Naive thymus-derived CD4-positive, alpha-beta T cell (primary cell): ENCODE measurements at regions not wholly inside any gene's neighbourhood (a gene's known extent, or its start where the extent isn't known, plus 50 kb on each side); places are given as distances from the start of the nearest gene placed in this dataset.
"Not testable (repeated sequence)": the region's sequence is repeated elsewhere in the genome, so short reads cannot be mapped to it uniquely, and the experiment has no call there.

ENCODE experiments used
- ATAC-seq: fragments of 150-1000 bp; cut with Tn5 transposase; 2 replicates; pipeline ENCODE4 v1.10.0; 2021; ENCODE audit warnings: mild to moderate bottlenecking, moderate library complexity
- CTCF ChIA-PET: fragments of 350-600 bp; sonication (Branson Sonifier 250); formaldehyde crosslinking; loops from one replicate; lab custom pipeline; 2021; ENCODE audit warnings: antibody characterized with exemption; lab: Charles Lee
- POLR2A ChIA-PET: fragments of 350-600 bp; sonication (Branson Sonifier 250); formaldehyde crosslinking; loops from one replicate; lab custom pipeline; 2021; ENCODE audit warnings: antibody characterized with exemption, inconsistent platforms; lab: Charles Lee
- DNase-seq, 9 donors: peaks; one replicate each; pipeline versions ENCODE4 v3.0.0 to v3.0.0-alpha.2; 2020 to 2022; ENCODE audit warnings: mixed read lengths in 1 of 9
- H3K27ac ChIP-seq: one replicate; pipeline ENCODE4 v1.7.0; 2013; ENCODE audit warnings: mild to moderate bottlenecking, low read depth, low read length, moderate library complexity
- H3K27me3 ChIP-seq, 2 donors: one replicate each; pipeline ENCODE4 v1.7.0; 2013; ENCODE audit warnings: low read length in 2 of 2, mild to moderate bottlenecking in 2 of 2, moderate library complexity in 2 of 2; ENCODE audit not compliant: control insufficient read depth in 2 of 2, insufficient read depth in 2 of 2
- H3K36me3 ChIP-seq, 3 experiments: 1 replicate in 2 of 3; 2 replicates in 1 of 3; pipeline ENCODE4 v1.7.0; 2013; ENCODE audit warnings: low read length in 3 of 3, mild to moderate bottlenecking in 3 of 3, moderate library complexity in 1 of 3; ENCODE audit not compliant: insufficient read depth in 3 of 3, control insufficient read depth in 2 of 3
- H3K4me1 ChIP-seq, 2 donors: one replicate each; pipeline ENCODE4 v1.7.0; 2013; ENCODE audit warnings: low read length in 2 of 2, mild to moderate bottlenecking in 2 of 2, moderate library complexity in 1 of 2; ENCODE audit not compliant: control insufficient read depth in 2 of 2, insufficient read depth in 2 of 2
- H3K4me3 ChIP-seq: 2 replicates; pipeline ENCODE4 v1.7.0; 2013; ENCODE audit warnings: mild to moderate bottlenecking, low read length
- H3K9me3 ChIP-seq, 3 experiments: 1 replicate in 2 of 3; 2 replicates in 1 of 3; pipeline ENCODE4 v1.7.0; 2013; ENCODE audit warnings: low read length in 3 of 3; ENCODE audit not compliant: control insufficient read depth in 2 of 3
- H3K27ac Mint-ChIP-seq, 9 donors: one replicate each; pipeline ENCODE4 v1.8.0; 2020 to 2022; ENCODE audit warnings: mixed read lengths in 9 of 9, mild to moderate bottlenecking in 8 of 9, moderate library complexity in 5 of 9, inconsistent platforms in 2 of 9
- H3K27me3 Mint-ChIP-seq, 5 donors: one replicate each; pipeline ENCODE4 v1.8.0; 2021 to 2022; ENCODE audit warnings: mixed read lengths in 5 of 5, mild to moderate bottlenecking in 1 of 5
- H3K36me3 Mint-ChIP-seq, 5 donors: one replicate each; pipeline ENCODE4 v1.8.0; 2020 to 2022; ENCODE audit warnings: mixed read lengths in 5 of 5, mild to moderate bottlenecking in 3 of 5, inconsistent platforms in 1 of 5
- H3K4me1 Mint-ChIP-seq, 7 donors: one replicate each; pipeline ENCODE4 v1.8.0; 2020 to 2022; ENCODE audit warnings: mixed read lengths in 7 of 7, mild to moderate bottlenecking in 3 of 7, inconsistent platforms in 1 of 7
- H3K4me3 Mint-ChIP-seq, 10 donors: one replicate each; pipeline ENCODE4 v1.8.0; 2020 to 2022; ENCODE audit warnings: mild to moderate bottlenecking in 10 of 10, mixed read lengths in 10 of 10, moderate library complexity in 6 of 10, inconsistent platforms in 2 of 10
- H3K9me3 Mint-ChIP-seq, 11 donors: one replicate each; pipeline ENCODE4 v1.8.0; 2020 to 2022; ENCODE audit warnings: mixed read lengths in 11 of 11, mild to moderate bottlenecking in 4 of 11, inconsistent platforms in 1 of 11, moderate library complexity in 1 of 11
- intact Hi-C, 2 donors: fragments of 100-400 bp; cut with micrococcal nuclease; formaldehyde crosslinking; loops; one replicate each; pipeline ENCODE4 v1.15.1; 2023

- intact Hi-C loops, DNase-seq, H3K9me3 ChIP-seq, H3K27ac ChIP-seq, H3K4me3 Mint-ChIP-seq, H3K9me3 Mint-ChIP-seq, H3K27me3 ChIP-seq, ATAC-seq, POLR2A ChIA-PET, H3K4me3 ChIP-seq, CTCF ChIA-PET, H3K4me1 ChIP-seq, H3K27me3 Mint-ChIP-seq: not testable (repeated sequence)
- H3K27ac Mint-ChIP-seq: peak overlapping the region in 3 of 9 donors; percentile 15 to 83 (median 22)
- H3K36me3 Mint-ChIP-seq: peaks cover 13 to 56% (median 25%) of the 10 kb centered on the region in 5 donors
- H3K4me1 Mint-ChIP-seq: peaks cover 6 to 36% (median 21%) of the 10 kb centered on the region in 7 donors
- peaks cover 5 to 19% (median 12%) of the 10 kb centered on the region in 3 experiments for H3K36me3 ChIP-seq
Measured at GRCh38 chr7:128596336-128597128, 75.6 kb upstream of the GARIN1A start.

- H3K27me3 Mint-ChIP-seq, intact Hi-C loops, CTCF ChIA-PET, H3K4me1 ChIP-seq, H3K9me3 Mint-ChIP-seq, H3K27me3 ChIP-seq, POLR2A ChIA-PET, ATAC-seq, DNase-seq, H3K9me3 ChIP-seq, H3K36me3 ChIP-seq, H3K27ac Mint-ChIP-seq, H3K4me3 ChIP-seq, H3K27ac ChIP-seq: not testable (repeated sequence)
- Mint-ChIP-seq H3K36me3 (peaks cover 8 to 44% (median 17%) of the 10 kb centered on the region in 5 donors), H3K4me3 (peak overlapping the region in 1 of 10 donors; percentile 56), H3K4me1 (peaks cover 6 to 30% (median 26%) of the 10 kb centered on the region in 7 donors)
Measured at GRCh38 chr7:128598946-128599345, 73.1 kb upstream of the GARIN1A start.

- Mint-ChIP-seq H3K4me1 (peaks cover 8 to 22% (median 14%) of the 10 kb centered on the region in 7 donors), H3K27ac (peak overlapping the region; percentile 70 to 95 (median 88)), H3K4me3 (peak overlapping the region; percentile 39 to 89 (median 79)), H3K36me3 (peaks cover 0 to 14% (median 4%) of the 10 kb centered on the region in 5 donors)
- H3K9me3 Mint-ChIP-seq, H3K27me3 Mint-ChIP-seq, CTCF ChIA-PET, H3K9me3 ChIP-seq, H3K27me3 ChIP-seq, H3K4me1 ChIP-seq, H3K36me3 ChIP-seq, POLR2A ChIA-PET, H3K4me3 ChIP-seq: not testable (repeated sequence)
- ATAC-seq: peak; percentile 96
- H3K27ac ChIP-seq: peak overlapping the region; percentile 43
- intact Hi-C loops: loop anchor here (1.0 to 2.0 kb wide), 3 partner anchors 182 to 274 kb away; no protein-coding TSS in a partner anchor
- peak in 7 of 9 donors; percentile 42 to 69 (median 61) for DNase-seq
Measured at GRCh38 chr7:128608678-128609421, 63.2 kb upstream of the GARIN1A start.

GRCh38 chr7:128613366-128613765 lies 58.7 kb upstream of the GARIN1A start:
- H3K27ac ChIP-seq, DNase-seq, H3K4me3 Mint-ChIP-seq, ATAC-seq, POLR2A ChIA-PET, H3K27me3 Mint-ChIP-seq, H3K9me3 ChIP-seq, H3K4me1 ChIP-seq, intact Hi-C loops, H3K9me3 Mint-ChIP-seq, H3K36me3 ChIP-seq, H3K27me3 ChIP-seq, H3K4me3 ChIP-seq: not testable (repeated sequence)
- H3K36me3 Mint-ChIP-seq: peaks cover 0 to 23% (median 8%) of the 10 kb centered on the region in 5 donors
- peaks cover 8 to 30% (median 14%) of the 10 kb centered on the region in 7 donors for H3K4me1 Mint-ChIP-seq
- CTCF ChIA-PET: interaction anchor here (0.7 kb wide), 1 partner anchor 270 kb away, joined by 3 read pairs; no protein-coding TSS in a partner anchor
- peak overlapping the region in 2 of 9 donors; percentile 34 to 47 for H3K27ac Mint-ChIP-seq

- Mint-ChIP-seq H3K4me1 (peaks cover 2 to 22% (median 6%) of the 10 kb centered on the region in 7 donors), H3K36me3 (peaks cover 0 to 22% (median 5%) of the 10 kb centered on the region in 5 donors), H3K27ac (peak overlapping the region in 1 of 9 donors; percentile 41)
- H3K4me1 ChIP-seq, H3K4me3 Mint-ChIP-seq, H3K9me3 Mint-ChIP-seq, H3K9me3 ChIP-seq, DNase-seq, ATAC-seq, H3K4me3 ChIP-seq, H3K36me3 ChIP-seq, POLR2A ChIA-PET, H3K27me3 ChIP-seq, H3K27ac ChIP-seq, H3K27me3 Mint-ChIP-seq, intact Hi-C loops: not testable (repeated sequence)
- CTCF ChIA-PET: interaction anchor here (0.6 kb wide), 1 partner anchor 72 kb away, joined by 7 read pairs; no protein-coding TSS in a partner anchor
Measured at GRCh38 chr7:128614812-128615211, 57.3 kb upstream of the GARIN1A start.

- H3K4me3 Mint-ChIP-seq, H3K27ac Mint-ChIP-seq, POLR2A ChIA-PET, H3K27me3 Mint-ChIP-seq, H3K9me3 ChIP-seq, DNase-seq, H3K27me3 ChIP-seq, H3K27ac ChIP-seq, intact Hi-C loops, H3K9me3 Mint-ChIP-seq, H3K4me1 ChIP-seq, H3K4me3 ChIP-seq, ATAC-seq, CTCF ChIA-PET: not testable (repeated sequence)
- Mint-ChIP-seq H3K36me3 (peaks cover 0 to 28% (median 5%) of the 10 kb centered on the region in 5 donors), H3K4me1 (peaks cover 2 to 22% (median 6%) of the 10 kb centered on the region in 7 donors)
- peaks cover 0 to 15% (median 0%) of the 10 kb centered on the region in 3 experiments for H3K36me3 ChIP-seq
Measured at GRCh38 chr7:128616799-128617198, 55.3 kb upstream of the GARIN1A start.
